Occipital lobe (tissue), 1 donor: ENCODE measurements at regions not wholly inside any gene's neighbourhood (a gene's known extent, or its start where the extent isn't known, plus 50 kb on each side); places are given as distances from the start of the nearest gene placed in this dataset.

ENCODE experiments used
- DNase-seq: peaks from one replicate; lab custom pipeline; 2025; lab: John Stamatoyannopoulos, UW

GRCh38 chr1:187417520-187417919 lies 588.8 kb downstream of the PLA2G4A start:
- no peak for DNase-seq

GRCh38 chr1:187433598-187433997 lies 604.8 kb downstream of the PLA2G4A start:
- DNase-seq: no peak

- DNase-seq: no peak
Observed at GRCh38 chr1:187442603-187443002, 613.9 kb downstream of the PLA2G4A start.

- DNase-seq: no peak
Observed at GRCh38 chr1:187443939-187444338, 615.2 kb downstream of the PLA2G4A start.

GRCh38 chr1:187445066-187445465 lies 616.3 kb downstream of the PLA2G4A start:
- no peak for DNase-seq

- no peak for DNase-seq
Observed at GRCh38 chr1:187451238-187451637, 622.5 kb downstream of the PLA2G4A start.

- DNase-seq: no peak
Observed at GRCh38 chr1:187454010-187454409, 625.3 kb downstream of the PLA2G4A start.

GRCh38 chr1:187456446-187456845 lies 627.7 kb downstream of the PLA2G4A start:
- no peak for DNase-seq

- DNase-seq: no peak
Observed at GRCh38 chr1:187460093-187460492, 631.3 kb downstream of the PLA2G4A start.

GRCh38 chr1:187464320-187464719 lies 635.6 kb downstream of the PLA2G4A start:
- no peak for DNase-seq

GRCh38 chr1:187465441-187465840 lies 636.7 kb downstream of the PLA2G4A start:
- no peak for DNase-seq

GRCh38 chr1:187469836-187470235 lies 641.1 kb downstream of the PLA2G4A start:
- DNase-seq: no peak

GRCh38 chr1:187471555-187471954 lies 642.8 kb downstream of the PLA2G4A start:
- no peak for DNase-seq

GRCh38 chr1:187474336-187474735 lies 645.6 kb downstream of the PLA2G4A start:
- DNase-seq: no peak

GRCh38 chr1:187476671-187477070 lies 647.9 kb downstream of the PLA2G4A start:
- no peak for DNase-seq

- DNase-seq: no peak
Observed at GRCh38 chr1:187477103-187477502, 648.4 kb downstream of the PLA2G4A start.

GRCh38 chr1:187477535-187477934 lies 648.8 kb downstream of the PLA2G4A start:
- no peak for DNase-seq

GRCh38 chr1:187481581-187482148 lies 652.9 kb downstream of the PLA2G4A start:
- DNase-seq: no peak

- no peak for DNase-seq
Observed at GRCh38 chr1:187490266-187490665, 661.5 kb downstream of the PLA2G4A start.

GRCh38 chr1:187491082-187491720 lies 662.5 kb downstream of the PLA2G4A start:
- no peak for DNase-seq

GRCh38 chr1:187498028-187498427 lies 669.3 kb downstream of the PLA2G4A start:
- DNase-seq: no peak

- no peak for DNase-seq
Observed at GRCh38 chr1:187504779-187505178, 676.0 kb downstream of the PLA2G4A start.

- DNase-seq: no peak
Observed at GRCh38 chr1:187509091-187509490, 680.3 kb downstream of the PLA2G4A start.

GRCh38 chr1:187513190-187513589 lies 684.4 kb downstream of the PLA2G4A start:
- no peak for DNase-seq
